ENCODE measurements at regions not wholly inside any gene's neighbourhood (a gene's known extent, or its start where the extent isn't known, plus 50 kb on each side); places are given as distances from the start of the nearest gene placed in this dataset.

- TF ChIP-seq, protein P1, sequence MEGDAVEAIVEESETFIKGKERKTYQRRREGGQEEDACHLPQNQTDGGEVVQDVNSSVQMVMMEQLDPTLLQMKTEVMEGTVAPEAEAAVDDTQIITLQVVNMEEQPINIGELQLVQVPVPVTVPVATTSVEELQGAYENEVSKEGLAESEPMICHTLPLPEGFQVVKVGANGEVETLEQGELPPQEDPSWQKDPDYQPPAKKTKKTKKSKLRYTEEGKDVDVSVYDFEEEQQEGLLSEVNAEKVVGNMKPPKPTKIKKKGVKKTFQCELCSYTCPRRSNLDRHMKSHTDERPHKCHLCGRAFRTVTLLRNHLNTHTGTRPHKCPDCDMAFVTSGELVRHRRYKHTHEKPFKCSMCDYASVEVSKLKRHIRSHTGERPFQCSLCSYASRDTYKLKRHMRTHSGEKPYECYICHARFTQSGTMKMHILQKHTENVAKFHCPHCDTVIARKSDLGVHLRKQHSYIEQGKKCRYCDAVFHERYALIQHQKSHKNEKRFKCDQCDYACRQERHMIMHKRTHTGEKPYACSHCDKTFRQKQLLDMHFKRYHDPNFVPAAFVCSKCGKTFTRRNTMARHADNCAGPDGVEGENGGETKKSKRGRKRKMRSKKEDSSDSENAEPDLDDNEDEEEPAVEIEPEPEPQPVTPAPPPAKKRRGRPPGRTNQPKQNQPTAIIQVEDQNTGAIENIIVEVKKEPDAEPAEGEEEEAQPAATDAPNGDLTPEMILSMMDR (conservative IDR thresholded peaks at IDR 0.05; ENCODE audit: low read length): no peak
- no peak for TF ChIP-seq EZH2phosphoT487 (IDR thresholded peaks at IDR 0.05; ENCODE audit: borderline replicate concordance, low read depth, low read length)
- no peak overlapping the region for H3K4me2 ChIP-seq (ENCODE audit: low read length)
- H3K4me3 ChIP-seq (ENCODE audit: low read depth, low read length, poor library complexity, severe bottlenecking): no peak overlapping the region
- intact Hi-C loops (cut with micrococcal nuclease; ENCODE audit: unreplicated experiment): no loop called here
- H3K79me2 ChIP-seq (ENCODE audit: insufficient read depth, low read depth, low read length): no peaks in the 10 kb centered on the region
- CTCF ChIA-PET (ENCODE audit: unreplicated experiment): no interaction called here
- no peak for DNase-seq (ENCODE audit: low spot score)
- no peaks in the 10 kb centered on the region for H3K4me1 ChIP-seq (ENCODE audit: insufficient read depth, low read length, poor library complexity, severe bottlenecking)
- no TSS peak for BruUV-seq (replicated peaks)
- no peaks in the 10 kb centered on the region for H4K20me1 ChIP-seq (ENCODE audit: insufficient read depth, low read length)
- no peak overlapping the region for H3K27ac ChIP-seq (ENCODE audit: low read depth, low read length, poor library complexity, severe bottlenecking)
- POLR2A ChIA-PET: no interaction called here
- H3K9me3 ChIP-seq (ENCODE audit: low read length): no peaks in the 10 kb centered on the region
- H3K9me2 ChIP-seq (ENCODE audit: insufficient read depth, low read length): no peaks in the 10 kb centered on the region
- no peak overlapping the region for H2AFZ ChIP-seq (ENCODE audit: low read length)
- no peaks in the 10 kb centered on the region for H3K36me3 ChIP-seq (ENCODE audit: insufficient read depth, low read length)
Measured at GRCh38 chr16:26295625-26296304, 604.0 kb downstream of the HS3ST4 start.

- H2AFZ ChIP-seq (ENCODE audit: low read length): no peak overlapping the region
- H3K27ac ChIP-seq (ENCODE audit: low read depth, low read length, poor library complexity, severe bottlenecking): no peak overlapping the region
- DNase-seq (ENCODE audit: low spot score): no peak
- intact Hi-C loops (cut with micrococcal nuclease; ENCODE audit: unreplicated experiment): no loop called here
- no peak overlapping the region for H3K4me3 ChIP-seq (ENCODE audit: low read depth, low read length, poor library complexity, severe bottlenecking)
- BruUV-seq (replicated peaks): no TSS peak
- CTCF ChIA-PET (ENCODE audit: unreplicated experiment): no interaction called here
- H3K79me2 ChIP-seq (ENCODE audit: insufficient read depth, low read depth, low read length): no peaks in the 10 kb centered on the region
- POLR2A ChIA-PET: interaction anchor here (0.6 kb wide), 1 partner anchor 1043 kb away, joined by 3 read pairs; no protein-coding TSS in a partner anchor
- H3K4me1 ChIP-seq (ENCODE audit: insufficient read depth, low read length, poor library complexity, severe bottlenecking): no peaks in the 10 kb centered on the region
- no peaks in the 10 kb centered on the region for H3K9me3 ChIP-seq (ENCODE audit: low read length)
- TF ChIP-seq EZH2phosphoT487 (IDR thresholded peaks at IDR 0.05; ENCODE audit: borderline replicate concordance, low read depth, low read length): no peak
- TF ChIP-seq, protein P1 (conservative IDR thresholded peaks at IDR 0.05; ENCODE audit: low read length): no peak
- H3K4me2 ChIP-seq (ENCODE audit: low read length): no peak overlapping the region
- no peaks in the 10 kb centered on the region for H4K20me1 ChIP-seq (ENCODE audit: insufficient read depth, low read length)
- no peaks in the 10 kb centered on the region for H3K36me3 ChIP-seq (ENCODE audit: insufficient read depth, low read length)
- H3K9me2 ChIP-seq (ENCODE audit: insufficient read depth, low read length): no peaks in the 10 kb centered on the region
Measured at GRCh38 chr16:26301516-26301915, 609.8 kb downstream of the HS3ST4 start.

DNA sequence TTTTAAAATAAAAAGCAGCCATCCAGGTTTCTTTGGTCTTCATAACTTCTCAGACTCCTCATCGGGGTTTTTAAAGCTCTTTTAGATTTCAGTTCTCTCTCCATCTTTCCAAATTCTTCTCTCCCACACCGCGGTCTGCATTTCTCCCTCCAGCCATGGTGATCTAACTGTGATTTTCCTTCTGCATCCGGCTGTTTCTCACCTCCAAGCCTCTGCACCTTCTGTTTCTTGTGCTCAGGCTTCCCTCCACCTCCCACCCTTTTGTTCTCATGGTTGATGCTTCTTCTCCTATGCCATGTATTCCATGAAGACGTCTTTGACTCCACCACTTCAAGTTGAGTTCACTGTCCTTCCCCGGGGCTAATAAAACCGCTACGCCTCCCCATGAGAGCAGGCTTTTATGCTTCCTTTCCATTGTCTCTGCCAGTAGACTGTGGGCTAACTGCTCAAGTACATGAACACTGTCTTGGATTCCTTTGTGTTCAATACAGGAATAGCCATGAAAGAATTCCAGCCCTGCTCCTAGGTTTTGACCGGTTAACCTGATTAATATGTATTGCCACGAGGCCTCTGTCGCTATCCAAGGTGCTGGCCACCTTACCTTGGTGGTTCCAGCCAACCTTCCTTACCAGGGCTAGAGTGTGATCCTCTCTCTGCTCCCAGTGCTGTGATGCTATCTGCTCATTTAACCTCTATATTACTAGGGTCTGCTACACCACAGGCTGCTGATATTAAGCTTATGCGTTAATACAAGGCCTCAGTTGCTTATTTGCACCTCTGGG lies 625.1 kb downstream of the HS3ST4 start:
- no TSS peak for BruUV-seq (replicated peaks)
- H3K9me2 ChIP-seq (ENCODE audit: insufficient read depth, low read length): no peaks in the 10 kb centered on the region
- H3K9me3 ChIP-seq (ENCODE audit: low read length): no peaks in the 10 kb centered on the region
- POLR2A ChIA-PET: no interaction called here
- no peaks in the 10 kb centered on the region for H3K36me3 ChIP-seq (ENCODE audit: insufficient read depth, low read length)
- H2AFZ ChIP-seq (ENCODE audit: low read length): no peak overlapping the region
- DNase-seq (ENCODE audit: low spot score): no peak
- no peaks in the 10 kb centered on the region for H4K20me1 ChIP-seq (ENCODE audit: insufficient read depth, low read length)
- no peak overlapping the region for H3K4me3 ChIP-seq (ENCODE audit: low read depth, low read length, poor library complexity, severe bottlenecking)
- no peaks in the 10 kb centered on the region for H3K4me1 ChIP-seq (ENCODE audit: insufficient read depth, low read length, poor library complexity, severe bottlenecking)
- no peak overlapping the region for H3K27ac ChIP-seq (ENCODE audit: low read depth, low read length, poor library complexity, severe bottlenecking)
- CTCF ChIA-PET (ENCODE audit: unreplicated experiment): no interaction called here
- no peak for TF ChIP-seq EZH2phosphoT487 (IDR thresholded peaks at IDR 0.05; ENCODE audit: borderline replicate concordance, low read depth, low read length)
- TF ChIP-seq, protein P1 (conservative IDR thresholded peaks at IDR 0.05; ENCODE audit: low read length): no peak
- intact Hi-C loops (cut with micrococcal nuclease; ENCODE audit: unreplicated experiment): no loop called here
- H3K4me2 ChIP-seq (ENCODE audit: low read length): no peak overlapping the region
- no peaks in the 10 kb centered on the region for H3K79me2 ChIP-seq (ENCODE audit: insufficient read depth, low read depth, low read length)
